Ishikawa (cell line): ENCODE measurements at regions not wholly inside any gene's neighbourhood (a gene's known extent, or its start where the extent isn't known, plus 50 kb on each side); places are given as distances from the start of the nearest gene placed in this dataset.

Source experiments
- CREB1 ChIP-seq: IDR thresholded peaks from 2 replicates; pipeline ENCODE4 v1.6.1; 2012; ENCODE audit warnings: low read depth
- EP300 ChIP-seq: IDR thresholded peaks from 2 replicates; pipeline ENCODE4 v1.6.1; 2012; ENCODE audit warnings: borderline replicate concordance
- MAX ChIP-seq: IDR thresholded peaks from 2 replicates; pipeline ENCODE4 v1.6.1; 2012
- NFIC ChIP-seq: IDR thresholded peaks from 2 replicates; pipeline ENCODE4 v1.6.1; 2012
- RAD21 ChIP-seq: IDR thresholded peaks from 2 replicates; pipeline ENCODE4 v1.6.1; 2012; ENCODE audit warnings: low read depth
- REST ChIP-seq: IDR thresholded peaks from 2 replicates; pipeline ENCODE4 v1.6.1; 2012; ENCODE audit warnings: low read depth, mild to moderate bottlenecking
- TAF1 ChIP-seq: IDR thresholded peaks from 2 replicates; pipeline ENCODE4 v1.6.1; 2012; ENCODE audit warnings: low read depth, mild to moderate bottlenecking
- TCF12 ChIP-seq: IDR thresholded peaks from 2 replicates; pipeline ENCODE4 v1.6.1; 2012; ENCODE audit warnings: low read depth
- YY1 ChIP-seq: IDR thresholded peaks from 2 replicates; pipeline ENCODE4 v1.6.1; 2012; ENCODE audit warnings: low read depth

GRCh38 chr2:121904656-121905055 lies 149.2 kb downstream of the TSN start:
- TF ChIP-seq TCF12 (no peak), YY1 (no peak), CREB1 (no peak), REST (no peak), RAD21 (no peak), EP300 (no peak), MAX (no peak), NFIC (no peak), TAF1 (no peak)
